ENCODE measurements at regions not wholly inside any gene's neighbourhood (a gene's known extent, or its start where the extent isn't known, plus 50 kb on each side); places are given as distances from the start of the nearest gene placed in this dataset.

GRCh38 chr2:65487404-65487803 lies 55.0 kb upstream of the SPRED2 start:
- no peak for DNase-seq (ENCODE audit: extremely low read depth in 1 of 2, low read depth in 1 of 2)

GRCh38 chr2:65486802-65487201 lies 54.4 kb upstream of the SPRED2 start:
- no peak for DNase-seq (ENCODE audit: extremely low read depth in 1 of 2, low read depth in 1 of 2)

GRCh38 chr2:65486282-65486681 lies 53.9 kb upstream of the SPRED2 start:
- no peak for DNase-seq (ENCODE audit: extremely low read depth in 1 of 2, low read depth in 1 of 2)

GRCh38 chr2:65485839-65486238 lies 53.4 kb upstream of the SPRED2 start:
- no peak for DNase-seq (ENCODE audit: extremely low read depth in 1 of 2, low read depth in 1 of 2)

DNA sequence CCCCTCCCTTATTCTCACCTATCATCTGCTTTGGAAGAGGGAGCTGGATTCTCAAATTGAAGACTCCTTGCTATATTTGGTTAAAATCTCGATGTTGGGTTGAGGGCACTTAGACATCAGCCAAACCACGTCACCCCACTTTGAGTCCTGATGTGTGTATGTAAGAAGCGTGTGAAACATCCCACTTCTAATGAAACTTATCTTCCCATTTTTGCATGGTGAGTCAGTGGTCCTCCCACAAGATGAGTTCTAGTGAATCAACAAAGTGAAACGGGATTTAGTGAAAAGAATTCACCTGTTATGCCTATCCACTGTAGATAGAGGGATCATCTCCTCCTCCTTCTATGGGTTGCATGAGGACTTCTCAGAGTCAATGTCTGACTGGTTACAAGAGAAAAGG lies 51.4 kb upstream of the SPRED2 start:
- no peak for DNase-seq (ENCODE audit: extremely low read depth in 1 of 2, low read depth in 1 of 2)

- DNase-seq (ENCODE audit: extremely low read depth in 1 of 2, low read depth in 1 of 2): no peak
Measured at GRCh38 chr2:65482971-65483370, 50.6 kb upstream of the SPRED2 start.
